Uterus (tissue), 3 donors: ENCODE measurements at regions not wholly inside any gene's neighbourhood (a gene's known extent, or its start where the extent isn't known, plus 50 kb on each side); places are given as distances from the start of the nearest gene placed in this dataset.

Experiments
- DNase-seq, 2 donors: peaks; one replicate each; pipeline ENCODE4 v3.0.0-alpha.2; 2019 to 2020
- H3K27ac ChIP-seq, 2 donors: fragments of 200-600 bp; sonication (generic); 1 replicate in 1 of 2; 2 replicates in 1 of 2; pipeline ENCODE4 v1.5.1; 2016 to 2018
- H3K27me3 ChIP-seq, 2 donors: fragments of 200-600 bp; sonication (generic); one replicate each; pipeline ENCODE4 v1.5.1; 2018 to 2019; ENCODE audit warnings: control low read depth in 1 of 2
- H3K36me3 ChIP-seq, 2 donors: fragments of 200-600 bp; sonication (generic); one replicate each; pipeline ENCODE4 v1.5.1; 2019; ENCODE audit warnings: control low read depth in 1 of 2
- H3K4me1 ChIP-seq, 2 donors: fragments of 200-600 bp; sonication (generic); one replicate each; pipeline ENCODE4 v1.5.1; 2018 to 2019; ENCODE audit warnings: control low read depth in 1 of 2
- H3K4me3 ChIP-seq, 2 donors: fragments of 200-600 bp; sonication (generic); 1 replicate in 1 of 2; 2 replicates in 1 of 2; pipeline ENCODE4 v1.5.1; 2018 to 2019; ENCODE audit warnings: mild to moderate bottlenecking in 1 of 2
- H3K9me3 ChIP-seq, 2 donors: fragments of 200-600 bp; sonication (generic); one replicate each; pipeline ENCODE4 v1.5.1; 2019; ENCODE audit warnings: control low read depth in 1 of 2
- POLR2A ChIP-seq, 2 donors: fragments of 450-650 bp; IDR thresholded peaks; one replicate each; pipeline ENCODE4 v1.6.1; 2016; ENCODE audit warnings: antibody characterized with exemption in 2 of 2, mild to moderate bottlenecking in 1 of 2, moderate library complexity in 1 of 2
- intact Hi-C: fragments of 100-400 bp; cut with DNase I; formaldehyde crosslinking; loops from one replicate; pipeline ENCODE4 v1.15.1; 2023; ENCODE audit warnings: low total_unique reads
- TF ChIP-seq, protein P1 (sequence below), 4 experiments: fragments of 200-600 bp in 2 of 4; fragments of 450-650 bp in 2 of 4; sonication (generic) in 2 of 4; IDR thresholded peaks; one replicate each; pipeline ENCODE4 v1.5.1; 2016 to 2019; ENCODE audit warnings: antibody characterized with exemption in 4 of 4, mild to moderate bottlenecking in 2 of 4, moderate library complexity in 1 of 4
- donor health status: DM: yes; HTN: yes; CAD: no.

GRCh38 chr3:55161231-55161630, 233.4 kb upstream of the LRTM1 start:
- Histone ChIP-seq H3K36me3 (no peaks in the 10 kb centered on the region), H3K4me1 (no peaks in the 10 kb centered on the region), H3K27ac (no peak overlapping the region), H3K4me3 (no peak overlapping the region), H3K9me3 (no peaks in the 10 kb centered on the region), H3K27me3 (no peaks in the 10 kb centered on the region)
- DNase-seq: no peak
- intact Hi-C loops: no loop called here
- no peak for TF ChIP-seq POLR2A (IDR thresholded peaks at IDR 0.05)
- TF ChIP-seq, protein P1, sequence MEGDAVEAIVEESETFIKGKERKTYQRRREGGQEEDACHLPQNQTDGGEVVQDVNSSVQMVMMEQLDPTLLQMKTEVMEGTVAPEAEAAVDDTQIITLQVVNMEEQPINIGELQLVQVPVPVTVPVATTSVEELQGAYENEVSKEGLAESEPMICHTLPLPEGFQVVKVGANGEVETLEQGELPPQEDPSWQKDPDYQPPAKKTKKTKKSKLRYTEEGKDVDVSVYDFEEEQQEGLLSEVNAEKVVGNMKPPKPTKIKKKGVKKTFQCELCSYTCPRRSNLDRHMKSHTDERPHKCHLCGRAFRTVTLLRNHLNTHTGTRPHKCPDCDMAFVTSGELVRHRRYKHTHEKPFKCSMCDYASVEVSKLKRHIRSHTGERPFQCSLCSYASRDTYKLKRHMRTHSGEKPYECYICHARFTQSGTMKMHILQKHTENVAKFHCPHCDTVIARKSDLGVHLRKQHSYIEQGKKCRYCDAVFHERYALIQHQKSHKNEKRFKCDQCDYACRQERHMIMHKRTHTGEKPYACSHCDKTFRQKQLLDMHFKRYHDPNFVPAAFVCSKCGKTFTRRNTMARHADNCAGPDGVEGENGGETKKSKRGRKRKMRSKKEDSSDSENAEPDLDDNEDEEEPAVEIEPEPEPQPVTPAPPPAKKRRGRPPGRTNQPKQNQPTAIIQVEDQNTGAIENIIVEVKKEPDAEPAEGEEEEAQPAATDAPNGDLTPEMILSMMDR (IDR thresholded peaks at IDR 0.05): no peak

GRCh38 chr3:55160241-55160983, 232.6 kb upstream of the LRTM1 start:
- Histone ChIP-seq H3K9me3 (no peaks in the 10 kb centered on the region), H3K4me1 (no peaks in the 10 kb centered on the region), H3K4me3 (no peak overlapping the region), H3K27ac (no peak overlapping the region), H3K27me3 (no peaks in the 10 kb centered on the region), H3K36me3 (no peaks in the 10 kb centered on the region)
- intact Hi-C loops: no loop called here
- no peak for TF ChIP-seq POLR2A (IDR thresholded peaks at IDR 0.05)
- TF ChIP-seq, protein P1 (IDR thresholded peaks at IDR 0.05): no peak
- no peak for DNase-seq

- Histone ChIP-seq H3K9me3 (no peaks in the 10 kb centered on the region), H3K36me3 (no peaks in the 10 kb centered on the region), H3K27me3 (no peaks in the 10 kb centered on the region), H3K4me1 (no peaks in the 10 kb centered on the region), H3K27ac (no peak overlapping the region), H3K4me3 (no peak overlapping the region)
- TF ChIP-seq, protein P1 (IDR thresholded peaks at IDR 0.05): no peak
- TF ChIP-seq POLR2A (IDR thresholded peaks at IDR 0.05): no peak
- intact Hi-C loops: no loop called here
- DNase-seq: no peak
Observed at GRCh38 chr3:55159711-55160110, 231.9 kb upstream of the LRTM1 start.

DNA sequence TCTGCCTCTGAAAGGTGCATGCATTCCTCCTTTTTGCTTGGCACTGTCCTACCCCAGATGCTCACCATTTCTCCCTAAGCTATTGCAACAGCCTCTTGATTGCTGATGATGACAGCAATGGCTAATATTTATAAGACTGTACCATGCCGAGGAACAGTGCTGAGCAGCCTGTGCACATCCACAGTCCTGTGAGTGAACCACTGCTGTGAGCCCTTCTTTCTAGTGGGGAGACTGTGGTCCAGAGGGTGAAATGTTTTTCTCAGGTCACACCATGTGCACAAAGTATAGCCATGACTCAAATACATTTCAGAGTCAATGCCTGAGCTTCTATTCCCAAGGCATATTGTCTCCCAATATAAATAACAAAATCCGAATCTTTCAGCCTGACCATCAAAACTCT, 231.2 kb upstream of the LRTM1 start:
- H3K4me1 ChIP-seq: no peaks in the 10 kb centered on the region
- no peaks in the 10 kb centered on the region for H3K9me3 ChIP-seq
- DNase-seq: no peak
- intact Hi-C loops: no loop called here
- no peaks in the 10 kb centered on the region for H3K27me3 ChIP-seq
- no peaks in the 10 kb centered on the region for H3K36me3 ChIP-seq
- no peak overlapping the region for H3K27ac ChIP-seq
- TF ChIP-seq, protein P1 (IDR thresholded peaks at IDR 0.05): no peak
- no peak for TF ChIP-seq POLR2A (IDR thresholded peaks at IDR 0.05)
- no peak overlapping the region for H3K4me3 ChIP-seq

GRCh38 chr3:55158345-55158744, 230.5 kb upstream of the LRTM1 start:
- H3K4me3 ChIP-seq: no peak overlapping the region
- no peaks in the 10 kb centered on the region for H3K27me3 ChIP-seq
- DNase-seq: no peak
- H3K27ac ChIP-seq: no peak overlapping the region
- no peaks in the 10 kb centered on the region for H3K9me3 ChIP-seq
- TF ChIP-seq, protein P1 (IDR thresholded peaks at IDR 0.05): no peak
- intact Hi-C loops: no loop called here
- no peaks in the 10 kb centered on the region for H3K4me1 ChIP-seq
- H3K36me3 ChIP-seq: no peaks in the 10 kb centered on the region
